ENCODE measurements at regions not wholly inside any gene's neighbourhood (a gene's known extent, or its start where the extent isn't known, plus 50 kb on each side); places are given as distances from the start of the nearest gene placed in this dataset.

GRCh38 chr18:78596794-78597345 is 382.7 kb upstream of the SALL3 start:
- no peak for DNase-seq (ENCODE audit: low read depth)
- no peak for TF ChIP-seq CTCF (conservative IDR thresholded peaks at IDR 0.05; ENCODE audit: low read depth, low read length)

GRCh38 chr18:78601349-78601748 is 378.3 kb upstream of the SALL3 start:
- no peak for TF ChIP-seq CTCF (conservative IDR thresholded peaks at IDR 0.05; ENCODE audit: low read depth, low read length)
- no peak overlapping the region for H3K4me3 ChIP-seq (ENCODE audit: low read depth, low read length)
- no peak for DNase-seq (ENCODE audit: low read depth)

More at GRCh38 chr18:78596794-78597345, 382.7 kb upstream of the SALL3 start:
- H3K4me3 ChIP-seq (ENCODE audit: low read depth, low read length) = no peak overlapping the region

- H3K4me3 ChIP-seq (ENCODE audit: low read depth, low read length) = no peak overlapping the region
- no peak for DNase-seq (ENCODE audit: low read depth)
- no peak for TF ChIP-seq CTCF (conservative IDR thresholded peaks at IDR 0.05; ENCODE audit: low read depth, low read length)
Measured at GRCh38 chr18:78601923-78602322, 377.7 kb upstream of the SALL3 start.

- no peak overlapping the region for H3K4me3 ChIP-seq (ENCODE audit: low read depth, low read length)
- no peak for DNase-seq (ENCODE audit: low read depth)
- no peak for TF ChIP-seq CTCF (conservative IDR thresholded peaks at IDR 0.05; ENCODE audit: low read depth, low read length)
Measured at GRCh38 chr18:78602430-78602829, 377.2 kb upstream of the SALL3 start.

- DNase-seq (ENCODE audit: low read depth) = no peak
- TF ChIP-seq CTCF (conservative IDR thresholded peaks at IDR 0.05; ENCODE audit: low read depth, low read length) = no peak
- H3K4me3 ChIP-seq (ENCODE audit: low read depth, low read length) = no peak overlapping the region
Measured at GRCh38 chr18:78603102-78603983, 376.3 kb upstream of the SALL3 start.

- no peak for TF ChIP-seq CTCF (conservative IDR thresholded peaks at IDR 0.05; ENCODE audit: low read depth, low read length)
- DNase-seq (ENCODE audit: low read depth) = no peak
- no peak overlapping the region for H3K4me3 ChIP-seq (ENCODE audit: low read depth, low read length)
Measured at GRCh38 chr18:78605255-78605654, 374.4 kb upstream of the SALL3 start.
